HG02852 (cell line): ENCODE measurements at regions not wholly inside any gene's neighbourhood (a gene's known extent, or its start where the extent isn't known, plus 50 kb on each side); places are given as distances from the start of the nearest gene placed in this dataset.

Experiments used
- ATAC-seq: cut with Tn5 transposase; IDR thresholded peaks from one replicate; pipeline ENCODE4 v1.9.1; 2021; ENCODE audit warnings: mild to moderate bottlenecking, moderate library complexity; ENCODE audit not compliant: unreplicated experiment

DNA sequence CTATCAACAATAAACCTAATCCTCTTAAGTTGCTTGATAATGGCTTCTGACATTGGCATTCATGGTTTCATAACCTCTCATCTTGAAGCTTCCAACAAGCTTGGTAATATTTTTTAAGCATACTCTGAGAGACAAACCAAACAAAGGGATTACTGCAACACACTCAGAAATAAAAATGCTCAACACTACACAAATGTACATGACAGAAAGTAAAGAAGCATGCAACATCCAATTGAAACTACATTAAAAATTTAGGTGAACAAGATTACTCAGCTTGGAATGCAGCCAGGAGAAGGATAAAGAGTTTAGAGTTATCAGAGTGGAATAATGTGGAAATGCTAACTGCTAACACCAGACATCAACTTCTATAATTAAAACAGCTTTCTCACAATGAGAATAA, 1136.6 kb upstream of the PABPC4L start:
- ATAC-seq, result no peak

DNA sequence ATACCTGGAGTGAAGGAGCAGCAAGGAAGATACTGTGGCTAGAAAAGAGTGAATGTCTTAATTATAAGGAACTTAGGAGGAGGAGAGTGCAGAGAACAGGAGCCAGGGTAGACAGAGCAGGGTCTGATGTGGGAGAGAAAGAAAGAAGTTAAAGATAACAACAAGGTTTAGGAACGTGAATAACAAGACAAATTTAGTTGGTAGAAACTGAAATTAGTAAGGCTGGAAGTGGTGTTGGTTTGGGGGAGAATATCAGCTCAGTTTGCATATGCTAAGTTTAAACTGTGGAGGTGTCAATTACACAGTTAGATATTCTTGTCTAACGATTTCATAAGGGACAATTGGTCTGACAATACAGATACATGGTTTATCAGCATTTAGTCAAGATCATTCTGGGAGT, 1123.7 kb upstream of the PABPC4L start:
- ATAC-seq, result no peak

DNA sequence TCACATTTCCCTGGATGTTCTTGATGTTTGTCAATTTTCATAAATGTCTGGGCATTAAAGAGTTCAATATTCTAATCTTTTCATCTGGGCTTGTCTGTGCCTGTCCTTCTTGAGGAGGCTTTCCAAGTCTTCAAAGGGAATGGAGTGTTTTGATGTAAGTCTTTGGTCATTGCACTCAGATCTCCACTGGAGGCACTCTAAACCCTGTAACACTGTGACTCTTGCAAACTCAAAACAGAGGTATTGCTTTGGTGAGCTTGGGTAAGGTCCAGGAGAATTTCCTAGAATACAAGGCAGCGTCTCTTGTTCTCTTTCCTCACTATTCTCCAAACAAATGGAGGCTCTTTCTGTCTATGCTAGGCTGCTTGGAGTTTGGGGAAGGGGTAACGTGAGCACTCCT, 1118.1 kb upstream of the PABPC4L start:
- ATAC-seq, result no peak

DNA sequence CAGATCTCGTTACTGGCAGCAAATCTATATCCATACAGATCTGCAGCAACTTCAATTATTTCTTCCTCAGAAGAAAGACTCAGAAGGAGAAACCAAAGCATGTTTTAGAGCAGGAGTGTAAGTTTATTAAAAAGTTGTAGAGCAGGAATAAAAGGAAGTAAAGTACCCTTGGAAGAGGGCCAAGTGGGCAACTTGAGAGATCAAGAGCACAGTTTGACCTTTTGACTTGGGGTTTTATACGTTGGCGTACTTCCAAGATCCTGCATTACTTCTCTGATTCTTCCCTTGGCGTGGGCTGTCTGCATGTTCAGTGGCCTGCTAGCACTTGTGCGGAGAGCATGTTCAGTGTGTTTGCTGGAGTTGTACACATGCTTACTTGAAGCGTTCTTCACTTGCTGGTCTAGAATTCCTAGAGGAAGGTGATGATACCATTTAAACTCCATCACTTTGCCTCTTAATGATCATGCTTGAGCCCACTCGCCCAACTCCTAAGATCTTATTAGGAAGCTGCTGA, 1114.7 kb upstream of the PABPC4L start:
- ATAC-seq, result no peak

DNA sequence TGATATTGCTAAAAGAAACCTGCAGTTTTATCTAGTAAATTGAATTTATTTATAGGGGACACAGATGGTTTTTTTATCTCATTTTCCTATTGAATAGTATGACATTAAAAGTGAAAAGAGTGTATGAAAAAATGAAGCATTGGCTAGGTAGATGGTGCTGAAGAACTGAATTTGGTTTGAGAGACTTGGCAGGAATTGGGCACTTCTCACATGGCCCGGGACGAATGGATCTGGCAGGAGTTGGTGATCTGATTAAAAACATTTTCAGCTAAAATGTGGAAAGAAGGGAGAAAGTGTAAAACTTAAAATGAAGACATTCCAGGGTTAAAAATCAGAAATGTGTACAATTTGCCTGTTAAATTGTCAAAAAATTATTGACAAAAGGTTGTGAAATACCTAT, 1088.5 kb upstream of the PABPC4L start:
- ATAC-seq, result no peak

DNA sequence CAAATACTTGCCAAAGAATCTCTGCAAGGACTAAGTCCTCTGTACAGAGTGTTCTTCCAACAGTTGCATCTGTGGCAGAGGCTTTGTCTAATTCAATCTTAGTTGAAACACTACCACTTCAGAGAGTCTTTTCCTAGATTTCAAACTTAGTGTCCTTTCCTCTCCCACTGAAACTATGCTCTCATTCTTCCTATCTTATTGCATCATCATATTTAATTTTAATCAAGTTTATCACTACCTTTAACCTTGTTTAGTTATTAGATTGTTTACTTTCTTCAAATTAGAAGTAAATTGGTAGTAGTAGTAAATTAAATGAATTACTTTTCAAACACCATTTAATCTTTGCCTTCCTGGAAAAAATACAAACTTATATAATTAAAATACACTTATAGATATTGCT, 1082.3 kb upstream of the PABPC4L start:
- ATAC-seq, result no peak

DNA sequence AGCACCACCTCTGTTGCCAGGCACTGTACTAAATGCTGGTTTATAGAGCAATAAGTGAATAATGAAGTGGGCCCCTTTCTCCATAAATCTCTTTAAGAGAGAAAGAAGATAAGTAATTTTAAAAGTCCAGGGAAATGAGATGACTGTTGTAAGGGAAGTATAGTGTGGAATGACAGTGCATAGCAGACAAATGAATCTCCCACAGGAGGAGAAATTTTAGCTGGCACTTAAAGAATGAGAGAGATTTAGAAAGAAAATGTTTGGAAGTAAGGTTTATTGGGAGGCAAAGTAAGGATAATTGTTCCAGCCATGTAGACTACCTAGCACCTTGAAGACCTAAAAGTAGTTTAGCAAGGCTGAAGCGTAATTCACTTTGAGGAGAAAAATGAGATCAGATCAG, 1081.1 kb upstream of the PABPC4L start:
- ATAC-seq, result no peak

DNA sequence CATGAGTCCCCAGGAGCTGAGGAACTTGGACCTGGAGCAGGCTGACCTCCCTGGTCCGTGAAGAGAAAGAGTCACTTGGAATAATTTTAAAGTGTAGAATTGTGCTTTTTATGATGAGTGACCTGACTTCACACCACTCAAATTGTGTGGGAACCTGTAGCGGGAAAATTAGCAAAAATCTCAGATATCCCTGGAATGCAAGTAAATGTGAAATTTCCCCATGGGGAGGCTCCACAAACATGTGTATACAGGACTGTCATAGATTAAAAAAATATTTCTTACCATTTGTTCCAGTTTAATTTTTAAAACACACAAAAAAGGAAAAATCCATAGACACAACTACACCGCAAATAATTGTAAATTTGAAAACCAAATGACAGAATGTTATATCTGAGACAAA, 1079.6 kb upstream of the PABPC4L start:
- ATAC-seq, result no peak

DNA sequence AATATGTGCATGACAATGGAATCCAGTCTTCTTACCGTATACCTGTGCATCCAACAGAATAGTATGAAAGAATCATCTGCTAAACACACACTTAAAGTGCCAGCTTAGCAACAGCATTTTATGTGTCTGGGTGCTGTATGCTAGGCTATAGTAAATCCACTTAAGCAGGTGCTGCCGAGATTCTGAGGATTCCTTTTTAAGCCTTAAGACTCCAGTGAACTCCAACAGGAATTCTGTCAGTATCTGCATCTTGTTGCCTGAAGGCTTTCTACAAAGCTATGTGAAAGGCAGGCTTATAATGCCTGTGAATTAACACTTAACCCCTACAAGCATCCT, 1076.4 kb upstream of the PABPC4L start:
- no peak for ATAC-seq

DNA sequence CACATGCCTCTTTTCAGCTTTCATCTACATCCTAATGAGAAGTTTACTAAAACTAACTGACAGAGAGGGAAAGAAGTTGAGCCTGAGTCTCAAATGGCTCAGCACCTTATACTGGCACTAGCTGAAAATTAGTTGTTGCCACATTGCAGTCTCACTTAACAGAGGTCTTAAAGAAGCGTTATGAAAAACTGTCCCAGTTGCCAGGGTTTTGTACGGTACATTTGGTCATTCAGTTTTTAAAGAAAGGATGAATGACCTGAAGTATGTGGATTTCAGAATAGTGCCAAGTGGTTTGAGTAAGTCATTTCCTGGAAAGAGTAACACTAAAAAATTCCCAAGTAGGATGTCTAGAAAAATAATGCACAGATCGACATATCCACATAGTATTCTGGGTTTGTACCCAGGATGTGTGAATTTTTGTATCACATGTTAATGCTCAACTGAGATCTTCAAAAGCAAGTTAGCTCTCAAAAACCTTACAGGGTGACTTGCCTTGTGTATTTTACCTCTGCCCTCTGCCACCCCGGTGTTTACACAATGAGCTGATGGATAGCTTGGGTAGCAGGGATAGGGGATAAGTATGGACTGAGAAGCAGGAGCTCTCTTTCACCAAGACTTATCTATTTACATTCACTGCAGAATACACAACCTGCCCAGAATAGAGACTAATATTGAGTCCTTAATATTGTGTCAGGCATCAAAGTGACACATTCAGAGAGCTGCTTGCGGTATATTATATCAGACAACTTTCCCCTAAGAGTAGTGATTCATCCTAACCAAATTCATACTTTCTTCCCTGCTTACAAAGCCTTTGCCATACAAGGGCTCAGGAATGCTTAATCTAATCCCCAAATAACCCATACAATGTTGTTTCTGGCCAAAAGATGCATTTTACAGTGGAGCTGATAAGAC, 1075.7 kb upstream of the PABPC4L start:
- ATAC-seq, result no peak

DNA sequence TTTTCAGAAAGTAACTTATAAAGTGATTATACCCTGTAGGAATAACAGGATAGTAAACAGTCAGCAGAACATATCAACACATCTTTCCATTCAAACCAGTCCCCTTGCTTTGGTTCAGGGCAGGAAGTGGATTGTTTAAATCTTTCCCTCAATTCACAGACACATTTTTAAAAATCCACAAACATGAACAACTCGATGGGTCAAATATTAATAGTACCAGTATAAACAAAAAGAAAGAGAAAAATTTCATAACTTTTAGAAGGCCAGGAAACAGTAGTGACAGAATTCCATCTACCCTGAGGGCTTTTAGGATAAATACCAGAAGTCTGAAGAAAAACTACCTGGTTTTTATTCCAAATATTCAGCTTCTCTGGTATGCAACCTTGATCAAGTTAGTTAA, 1072.8 kb upstream of the PABPC4L start:
- no peak for ATAC-seq

DNA sequence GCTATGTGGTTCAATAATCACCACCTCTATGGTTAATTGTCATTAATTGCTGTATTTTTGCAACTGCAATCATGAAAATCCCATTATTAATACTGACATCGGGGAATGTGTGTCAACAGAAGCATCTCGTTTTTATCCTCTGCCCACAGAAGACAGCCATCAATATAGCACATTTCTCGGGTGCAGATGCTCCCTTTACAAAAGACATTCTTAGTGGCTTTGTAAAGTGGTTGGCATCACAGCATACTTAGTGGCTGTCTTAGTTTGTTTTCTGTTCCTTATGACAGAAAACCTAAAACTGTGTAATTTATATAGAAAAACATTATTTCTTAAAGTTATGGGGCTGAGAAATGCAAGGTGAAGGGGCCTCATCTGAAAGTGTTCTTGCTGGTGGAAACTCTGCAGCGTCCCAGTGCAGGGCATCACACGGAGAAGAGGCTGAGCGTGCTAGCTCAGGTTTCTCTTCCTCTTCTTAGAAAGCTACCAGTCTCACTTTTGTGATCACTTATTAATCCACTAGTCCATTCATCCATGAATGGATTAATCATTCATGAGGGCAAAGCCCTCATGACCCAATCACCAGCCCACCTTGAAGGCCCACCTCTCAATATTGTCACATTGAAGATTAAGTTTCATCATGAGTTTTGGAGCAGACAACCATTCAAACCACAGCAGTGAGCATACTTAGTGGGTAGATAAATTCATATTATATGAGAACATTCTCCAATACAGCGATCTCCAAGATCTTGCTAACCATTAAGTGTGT, 1067.7 kb upstream of the PABPC4L start:
- ATAC-seq, result no peak

DNA sequence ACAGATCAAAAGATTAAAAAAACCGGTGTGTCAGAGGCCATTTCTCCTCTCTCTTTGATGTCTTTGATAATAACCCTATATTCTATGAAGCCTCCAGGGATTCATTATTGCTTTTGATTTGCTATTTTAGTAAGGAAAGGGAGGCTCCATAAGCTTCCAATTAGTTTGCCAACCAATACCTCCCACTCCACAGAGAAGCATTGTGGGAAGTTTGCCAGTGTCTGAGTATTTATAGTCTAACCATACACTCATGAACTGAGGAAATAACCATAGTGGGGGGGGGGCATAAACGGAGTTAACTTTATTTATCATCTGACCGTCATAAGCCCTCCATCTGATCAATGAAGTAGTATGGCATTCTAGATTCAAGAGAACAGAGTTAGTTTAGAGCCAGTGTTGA, 1066.8 kb upstream of the PABPC4L start:
- no peak for ATAC-seq

DNA sequence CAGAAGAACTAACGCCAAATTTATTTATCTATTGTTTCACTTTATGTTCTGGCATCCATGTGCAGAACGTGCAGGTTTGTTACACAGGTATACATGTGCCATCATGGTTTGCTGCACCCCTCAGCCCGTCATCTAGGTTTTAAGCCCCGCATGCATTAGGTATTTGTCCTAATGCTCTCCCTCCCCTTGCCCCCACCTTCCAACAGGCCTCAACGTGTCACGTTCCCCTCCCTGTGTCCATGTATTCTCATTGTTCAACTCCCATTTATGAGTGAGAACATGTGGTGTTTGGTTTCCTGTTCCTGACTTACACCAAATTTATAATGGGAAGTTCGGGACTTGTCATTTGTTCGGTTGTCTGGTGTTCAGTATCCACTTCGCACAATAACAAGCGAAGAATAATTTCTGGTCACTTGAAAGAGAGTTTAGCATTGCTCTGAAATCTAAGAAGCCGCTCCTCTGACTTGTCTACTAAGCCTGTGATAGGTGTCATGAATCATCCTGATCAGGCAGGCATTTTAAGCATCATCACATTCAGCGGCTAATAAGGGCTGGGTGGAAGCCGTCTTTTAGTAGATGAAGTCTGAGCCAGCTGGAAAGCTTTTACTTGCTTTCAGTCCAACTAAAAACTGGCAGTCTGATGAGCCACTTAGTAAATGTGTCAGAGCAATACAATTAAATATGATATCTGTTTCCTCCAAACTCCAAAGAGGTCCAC, 1065.7 kb upstream of the PABPC4L start:
- no peak for ATAC-seq

DNA sequence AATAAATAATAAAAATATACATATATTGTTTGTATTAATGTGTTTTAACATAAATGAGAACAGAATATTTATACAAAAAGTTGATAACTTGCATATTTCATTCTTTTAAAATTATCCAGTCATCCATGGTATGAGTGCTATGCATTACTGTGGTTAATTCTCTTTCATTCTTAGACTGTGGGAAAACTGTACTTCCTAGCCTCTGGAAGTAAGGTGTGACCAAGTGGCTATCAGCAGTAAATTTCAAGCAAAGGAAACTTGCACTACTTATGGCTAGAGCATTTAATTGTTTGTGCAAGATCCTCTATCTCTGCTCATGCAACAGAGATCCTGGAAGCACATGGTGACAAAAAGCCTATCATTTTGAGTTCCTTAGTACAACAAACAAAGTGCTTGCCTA, 1054.5 kb upstream of the PABPC4L start:
- ATAC-seq, result no peak

DNA sequence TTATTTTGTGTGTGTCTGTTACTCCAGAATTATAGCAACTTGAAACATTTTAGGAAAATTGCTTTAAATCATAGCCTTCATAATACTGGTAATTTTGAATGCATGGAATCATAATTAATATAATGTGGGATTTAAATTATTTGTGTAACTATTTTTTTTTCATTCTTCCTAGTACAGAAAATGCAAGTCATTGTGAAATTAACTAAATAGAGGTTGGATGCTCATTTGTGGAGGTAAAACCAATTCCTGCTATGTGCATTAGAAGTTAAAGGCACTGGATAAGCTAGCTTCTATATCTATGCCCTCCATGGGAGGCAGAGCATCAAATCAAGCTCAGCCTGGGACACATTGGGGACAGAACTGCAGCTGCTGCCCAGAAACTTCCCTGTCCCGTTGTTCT, 1048.5 kb upstream of the PABPC4L start:
- ATAC-seq, result no peak

DNA sequence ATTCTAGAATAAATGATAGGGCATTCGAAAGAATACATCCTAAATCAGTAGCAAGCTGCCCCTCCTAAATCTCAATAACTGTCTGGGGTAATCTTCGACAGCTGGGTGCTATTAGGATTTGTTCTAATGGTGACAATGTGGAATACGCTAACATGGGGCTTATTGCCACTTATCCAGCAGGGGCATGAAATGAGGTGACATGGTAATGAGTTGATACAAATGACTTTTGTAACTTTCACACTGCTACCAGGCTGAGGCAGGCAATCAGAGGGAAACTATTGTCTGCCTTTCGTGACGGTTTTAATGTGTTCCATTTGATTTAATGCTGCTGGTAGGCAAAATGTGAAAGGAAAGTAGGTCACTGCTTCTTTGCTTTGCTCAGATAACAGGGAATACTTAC, 1047.4 kb upstream of the PABPC4L start:
- no peak for ATAC-seq

DNA sequence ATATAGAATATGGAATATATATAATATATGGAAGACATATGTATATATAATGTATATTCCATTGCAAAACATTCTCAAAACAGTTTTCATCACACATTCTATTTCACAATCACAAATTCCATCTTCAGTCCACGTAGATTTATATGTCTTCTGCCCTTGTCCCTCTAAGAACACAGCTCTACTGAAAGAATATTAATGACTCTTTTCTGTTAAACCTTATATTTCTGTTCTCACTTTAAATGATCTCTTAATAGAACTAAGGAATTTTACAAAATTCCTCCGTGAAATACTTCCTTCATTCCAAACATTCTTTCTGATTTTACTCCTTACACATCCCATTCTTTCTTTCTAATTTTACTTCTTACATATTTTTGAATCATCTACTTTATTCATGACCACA, 1043.1 kb upstream of the PABPC4L start:
- no peak for ATAC-seq

DNA sequence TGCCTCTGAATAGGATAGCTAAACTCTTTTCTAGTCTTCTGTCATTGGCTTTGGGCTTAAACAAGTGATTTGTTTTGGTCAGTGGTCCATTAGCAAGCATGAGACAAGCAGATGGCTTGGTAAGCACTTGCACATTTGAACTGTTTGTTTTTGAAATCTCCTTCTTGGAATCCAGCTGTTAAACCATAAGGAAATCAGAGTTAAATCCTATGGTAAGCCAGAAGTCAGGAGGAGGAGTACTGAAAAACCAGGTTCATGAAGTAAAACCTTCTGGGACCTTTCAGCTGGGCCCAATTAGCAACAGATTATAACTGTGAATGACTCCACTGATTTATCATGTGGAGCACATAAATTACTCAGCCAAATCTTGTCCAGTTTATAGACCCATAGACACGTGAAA, 1042.5 kb upstream of the PABPC4L start:
- ATAC-seq, result no peak

DNA sequence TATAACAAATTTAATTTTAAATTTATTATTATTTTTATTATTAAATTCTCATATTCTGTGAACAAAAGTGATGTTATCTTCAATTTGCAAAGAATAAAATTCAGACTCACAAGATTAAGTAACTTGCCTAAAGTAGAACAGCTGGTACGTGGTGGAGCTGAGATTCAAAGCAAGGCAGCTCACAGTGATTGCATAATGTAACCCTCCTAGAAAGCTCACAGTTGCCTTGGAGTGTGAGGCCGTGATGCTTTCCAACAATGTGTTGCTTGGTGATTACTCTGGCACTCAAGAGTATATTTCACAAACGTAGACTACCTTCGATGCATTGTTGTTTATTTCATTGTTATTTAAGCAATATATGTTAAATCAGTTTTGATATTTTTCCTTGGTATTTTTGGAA, 1039.2 kb upstream of the PABPC4L start:
- ATAC-seq, result no peak

DNA sequence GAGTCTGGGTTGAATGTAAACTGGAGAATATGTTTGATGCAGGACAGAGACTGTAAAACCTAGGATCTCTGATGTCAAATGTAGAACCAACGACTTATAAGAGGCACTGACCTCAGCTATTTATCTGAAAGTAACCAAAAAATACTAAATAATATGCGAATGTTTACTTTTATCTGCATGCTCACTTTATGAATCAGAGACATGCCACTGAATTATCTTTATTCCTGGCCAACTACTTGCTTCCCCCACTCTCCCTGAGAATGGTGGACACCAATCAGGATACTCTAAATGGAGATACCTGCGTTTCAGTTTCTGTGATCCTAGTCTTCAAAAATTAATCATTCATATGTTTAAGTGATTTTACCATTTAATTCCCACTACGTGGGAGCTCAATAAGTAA, 1038.4 kb upstream of the PABPC4L start:
- ATAC-seq, result no peak

DNA sequence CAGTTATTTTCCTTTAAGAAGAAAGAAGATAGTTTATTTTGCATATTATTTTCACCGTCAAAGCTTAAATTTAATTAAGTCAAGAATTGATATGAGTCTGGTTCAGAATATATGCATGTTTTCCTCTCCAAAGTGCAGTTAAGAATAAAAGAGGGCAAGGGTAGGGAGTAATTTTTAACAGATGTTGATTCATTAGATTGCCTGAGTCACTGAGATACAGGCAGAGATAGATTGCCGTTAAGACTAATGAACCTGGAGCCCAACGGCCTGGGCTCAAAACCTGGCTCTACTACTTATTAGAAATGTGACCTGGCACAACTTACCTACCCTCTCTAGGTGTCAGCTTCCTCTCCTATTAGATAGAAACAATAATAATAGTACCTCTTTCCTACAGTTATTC, 1037.4 kb upstream of the PABPC4L start:
- ATAC-seq, result no peak
